ENCODE measurements at regions not wholly inside any gene's neighbourhood (a gene's known extent, or its start where the extent isn't known, plus 50 kb on each side); places are given as distances from the start of the nearest gene placed in this dataset.

- ATAC-seq (no peak), DNase-seq (ENCODE audit: low read depth, low spot score) (no peak)
- Histone ChIP-seq H3K4me3 (replicated peaks in 1 of 2; ENCODE audit: low read depth in 1 of 2, low read length in 2 of 2) (no peak overlapping the region), H3K4me1 (ENCODE audit: control insufficient read depth in 1 of 2, insufficient read depth in 2 of 2, low read length in 2 of 2) (no peaks in the 10 kb centered on the region), H3K79me2 (ENCODE audit: insufficient read depth, low read length) (no peaks in the 10 kb centered on the region), H3K36me3 (ENCODE audit: control insufficient read depth in 1 of 2, insufficient read depth in 2 of 2, low read length in 2 of 2) (no peaks in the 10 kb centered on the region), H3K9me3 (ENCODE audit: control insufficient read depth in 1 of 2, insufficient read depth in 1 of 2, low read depth in 1 of 2, low read length in 2 of 2) (no peaks in the 10 kb centered on the region), H2AFZ (ENCODE audit: low read depth, low read length, poor library complexity, severe bottlenecking) (no peak overlapping the region), H3K9me2 (ENCODE audit: insufficient read depth) (no peaks in the 10 kb centered on the region), H3K27ac (ENCODE audit: low read depth, low read length) (no peak overlapping the region), H3K27me3 (ENCODE audit: insufficient read depth, low read length) (peaks cover 4% of the 10 kb centered on the region; the same call in 1 of the 2 replicates), H3K9ac (ENCODE audit: low read length) (no peak overlapping the region), H3K4me2 (ENCODE audit: low read length) (no peak overlapping the region), H4K20me1 (ENCODE audit: insufficient read depth) (no peaks in the 10 kb centered on the region)
- CTCF ChIA-PET, result no interaction called here
- TF ChIP-seq RAD21 (IDR thresholded peaks at IDR 0.05; ENCODE audit: low read depth), result no peak
- no peak for TF ChIP-seq SP1 (IDR thresholded peaks at IDR 0.05; ENCODE audit: low read depth)
- TF ChIP-seq REST (IDR thresholded peaks at IDR 0.05; ENCODE audit: low read depth), result no peak
- no peak for TF ChIP-seq TCF7L2 (IDR thresholded peaks at IDR 0.05; ENCODE audit: borderline replicate concordance, extremely low read depth, insufficient read depth, insufficient read length)
- no peak for TF ChIP-seq JUND (IDR thresholded peaks at IDR 0.05)
- TF ChIP-seq ZFX (IDR thresholded peaks at IDR 0.05), result no peak
- TF ChIP-seq CBX3 (IDR thresholded peaks at IDR 0.05; ENCODE audit: low read depth), result no peak
- no peak for TF ChIP-seq CEBPB (IDR thresholded peaks at IDR 0.05; ENCODE audit: low read depth)
- no peak for TF ChIP-seq FOSL1 (IDR thresholded peaks at IDR 0.05; ENCODE audit: low read depth)
- no peak for TF ChIP-seq EZH2 (IDR thresholded peaks at IDR 0.05)
- no peak for TF ChIP-seq POLR2A (IDR thresholded peaks at IDR 0.05; ENCODE audit: borderline replicate concordance, extremely low read depth, insufficient read depth, insufficient read length)
- TF ChIP-seq MAX (IDR thresholded peaks at IDR 0.05), result no peak
- TF ChIP-seq EZH2phosphoT487 (IDR thresholded peaks at IDR 0.05; ENCODE audit: borderline replicate concordance), result no peak
- no peak for TF ChIP-seq CTCF (IDR thresholded peaks at IDR 0.05 in 2 of 3, conservative IDR thresholded peaks at IDR 0.05 in 1 of 3; ENCODE audit: borderline replicate concordance in 1 of 3, insufficient read depth in 1 of 3, low read depth in 2 of 3, low read length in 2 of 3)
- TF ChIP-seq ATF3 (IDR thresholded peaks at IDR 0.05), result no peak
- TF ChIP-seq ZBTB33 (IDR thresholded peaks at IDR 0.05; ENCODE audit: extremely low read depth, insufficient replicate concordance, low read length), result no peak
- no peak for TF ChIP-seq ELF1 (IDR thresholded peaks at IDR 0.05; ENCODE audit: borderline replicate concordance, low read depth)
- TF ChIP-seq EGR1 (IDR thresholded peaks at IDR 0.05; ENCODE audit: low read depth), result no peak
- no peak for TF ChIP-seq ZNF274 (IDR thresholded peaks at IDR 0.05; ENCODE audit: low read depth, low read length)
- no peak for TF ChIP-seq SIN3A (IDR thresholded peaks at IDR 0.05; ENCODE audit: low read depth)
- RAD21 ChIA-PET (ENCODE audit: low non-redundant PET in 1 of 2, low total read pairs in 2 of 2, uncharacterized antibody in 2 of 2, unreplicated experiment in 2 of 2), result no interaction called here
- POLR2A ChIA-PET, result no interaction called here
- intact Hi-C loops (cut with micrococcal nuclease), result no loop called here
- BruUV-seq (replicated peaks), result no TSS peak
These were observed 89.9 kb upstream of the ARHGAP20 start for GRCh38 chr11:110802162-110802561.
